ENCODE measurements at regions not wholly inside any gene's neighbourhood (a gene's known extent, or its start where the extent isn't known, plus 50 kb on each side); places are given as distances from the start of the nearest gene placed in this dataset.

GRCh38 chr17:34125921-34126320, 129.2 kb upstream of the CCL2 start:
- Histone ChIP-seq H3K4ac (ENCODE audit: low read depth, low read length) (no peak overlapping the region), H3K23ac (ENCODE audit: low read depth, low read length) (no peak overlapping the region)

More at GRCh38 chr17:34125921-34126320, 129.2 kb upstream of the CCL2 start:
- Histone ChIP-seq H2BK5ac (ENCODE audit: low read depth, low read length, poor library complexity, severe bottlenecking) (no peak overlapping the region), H3K18ac (ENCODE audit: low read depth, low read length) (no peak overlapping the region), H3K14ac (replicated peaks; ENCODE audit: low read depth, low read length) (no peak overlapping the region), H4K91ac (ENCODE audit: insufficient read depth, low read depth, low read length) (no peak overlapping the region), H3K79me1 (ENCODE audit: low read depth in 1 of 2, low read length in 2 of 2) (no peaks in the 10 kb centered on the region), H3K36me3 (ENCODE audit: control insufficient read depth, insufficient read depth, low read length) (no peaks in the 10 kb centered on the region), H2AFZ (replicated peaks; ENCODE audit: low read length, poor library complexity) (no peak overlapping the region), H2BK120ac (ENCODE audit: low read depth, low read length) (no peak overlapping the region), H2AK9ac (replicated peaks; ENCODE audit: low read depth, low read length, poor library complexity) (no peak overlapping the region), H3K9ac (ENCODE audit: low read depth, low read length) (no peak overlapping the region), H2BK20ac (ENCODE audit: low read depth, low read length) (no peak overlapping the region), H3K56ac (ENCODE audit: extremely low read depth, insufficient read depth, low read length) (no peak overlapping the region), H3K9me3 (ENCODE audit: control insufficient read depth, insufficient read depth, low read length) (no peaks in the 10 kb centered on the region), H4K20me1 (ENCODE audit: insufficient read depth, low read length) (no peaks in the 10 kb centered on the region), H3K9me1 (ENCODE audit: insufficient read depth, low read length) (no peaks in the 10 kb centered on the region), H2BK15ac (ENCODE audit: low read depth, low read length) (no peak overlapping the region), H2AK5ac (ENCODE audit: low read depth, low read length) (no peak overlapping the region), H3K27ac (ENCODE audit: insufficient read depth, low read length) (no peak overlapping the region), H4K5ac (ENCODE audit: low read depth, low read length) (no peak overlapping the region), H3K4me1 (ENCODE audit: control insufficient read depth, insufficient read depth, low read length) (no peaks in the 10 kb centered on the region), H3K4me2 (ENCODE audit: low read depth, low read length) (no peak overlapping the region), H3K27me3 (ENCODE audit: control insufficient read depth, insufficient read depth, low read length) (no peaks in the 10 kb centered on the region; the same call in 1 of the 2 replicates), H4K8ac (ENCODE audit: low read depth in 2 of 2, low read length in 2 of 2) (no peak overlapping the region), H3K4me3 (ENCODE audit: insufficient read depth, low read depth, low read length) (no peak overlapping the region)
- dilution Hi-C loops (cut with HindIII; ENCODE audit: low sequenced_read_pairs, unreplicated experiment) = no loop called here
- in situ Hi-C loops (cut with MboI; ENCODE audit: low sequenced_read_pairs) = no loop called here
- ChIA-PET CTCF (no interaction called here), POLR2A (ENCODE audit: unreplicated experiment) (no interaction called here)
- ATAC-seq (ENCODE audit: low read depth) (no peak), DNase-seq (no peak)
- intact Hi-C loops (cut with micrococcal nuclease) = no loop called here
- no TSS peak for BruUV-seq (replicated peaks)
- WGBS, 2 experiments (ENCODE audit: extremely low coverage in 2 of 2, insufficient read length in 1 of 2) = no CpG with 5 or more reads among the region's 3 CpGs
- no peak for TF ChIP-seq MAFK (IDR thresholded peaks at IDR 0.05; ENCODE audit: low read depth, low read length)
- no peak for TF ChIP-seq MXI1 (IDR thresholded peaks at IDR 0.05; ENCODE audit: borderline replicate concordance, low read depth, low read length)
- no peak for TF ChIP-seq RCOR1 (IDR thresholded peaks at IDR 0.05; ENCODE audit: insufficient replicate concordance, low read length)
- no peak for TF ChIP-seq BHLHE40 (IDR thresholded peaks at IDR 0.05; ENCODE audit: low read depth, low read length)
- TF ChIP-seq CTCF (conservative IDR thresholded peaks at IDR 0.05; ENCODE audit: low read depth, low read length) = no peak
- TF ChIP-seq FOS (IDR thresholded peaks at IDR 0.05; ENCODE audit: low read depth, low read length) = no peak
- TF ChIP-seq USF2 (IDR thresholded peaks at IDR 0.05; ENCODE audit: low read depth, low read length) = no peak
- no peak for TF ChIP-seq CEBPB (IDR thresholded peaks at IDR 0.05; ENCODE audit: low read depth, low read length)
- no peak for TF ChIP-seq SMC3 (IDR thresholded peaks at IDR 0.05; ENCODE audit: low read depth, low read length)
- TF ChIP-seq ELK1 (IDR thresholded peaks at IDR 0.05; ENCODE audit: borderline replicate concordance, low read depth, low read length) = no peak
- no peak for TF ChIP-seq NFE2L2 (IDR thresholded peaks at IDR 0.05; ENCODE audit: low read depth, low read length)
- TF ChIP-seq MAZ (IDR thresholded peaks at IDR 0.05; ENCODE audit: borderline replicate concordance, low read depth, low read length) = no peak
- TF ChIP-seq RAD21 (IDR thresholded peaks at IDR 0.05; ENCODE audit: low read length) = no peak
- TF ChIP-seq CHD1 (IDR thresholded peaks at IDR 0.05; ENCODE audit: low read depth, low read length) = no peak

Data from IMR-90 (cell line).